ENCODE measurements at regions not wholly inside any gene's neighbourhood (a gene's known extent, or its start where the extent isn't known, plus 50 kb on each side); places are given as distances from the start of the nearest gene placed in this dataset.

GRCh38 chr9:31445357-31445756 is 939.1 kb upstream of the ACO1 start:
- intact Hi-C loops (cut with DNase I; ENCODE audit: low total_unique reads), result no loop called here
- DNase-seq (ENCODE audit: low spot score in 2 of 2), result no peak
- H3K4me3 ChIP-seq (ENCODE audit: low read depth, poor library complexity, severe bottlenecking), result no peak overlapping the region
- TF ChIP-seq CTCF (IDR thresholded peaks at IDR 0.05), result no peak
- no peak for TF ChIP-seq POLR2A (IDR thresholded peaks at IDR 0.05)
- 74 to 88% methylated on average over 1 of the region's 1 CpG for WGBS, 2 donors

DNA sequence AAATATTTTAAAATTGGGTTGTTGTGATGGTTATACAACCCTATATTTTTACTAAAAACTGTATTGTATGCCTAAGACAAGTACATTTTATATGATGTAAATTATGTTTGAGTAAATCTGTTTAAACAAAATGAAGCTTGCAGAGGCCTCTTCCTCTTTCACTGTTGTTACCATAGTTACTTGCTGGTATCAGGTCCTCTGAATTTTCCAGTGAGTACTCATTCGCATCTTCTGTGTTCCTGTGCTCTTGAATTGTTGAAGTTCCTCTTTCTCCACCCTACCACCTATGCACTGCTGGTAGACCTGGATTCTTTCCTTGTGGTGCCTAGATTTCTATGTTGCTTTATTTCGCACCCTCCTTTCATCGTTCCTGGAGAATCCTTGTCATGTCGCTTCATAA is 938.5 kb upstream of the ACO1 start:
- no peak for DNase-seq (ENCODE audit: low spot score in 2 of 2)
- H3K4me3 ChIP-seq (ENCODE audit: low read depth, poor library complexity, severe bottlenecking), result no peak overlapping the region
- TF ChIP-seq CTCF (IDR thresholded peaks at IDR 0.05) (no peak), POLR2A (IDR thresholded peaks at IDR 0.05) (no peak)
- intact Hi-C loops (cut with DNase I; ENCODE audit: low total_unique reads), result no loop called here
- WGBS, 2 donors, result 93 to 94% methylated on average over 4 of the region's 4 CpGs

GRCh38 chr9:31467075-31467474 is 917.4 kb upstream of the ACO1 start:
- no peak for DNase-seq (ENCODE audit: low spot score in 2 of 2)
- 83 to 85% methylated on average over 4 of the region's 4 CpGs for WGBS, 2 donors

DNA sequence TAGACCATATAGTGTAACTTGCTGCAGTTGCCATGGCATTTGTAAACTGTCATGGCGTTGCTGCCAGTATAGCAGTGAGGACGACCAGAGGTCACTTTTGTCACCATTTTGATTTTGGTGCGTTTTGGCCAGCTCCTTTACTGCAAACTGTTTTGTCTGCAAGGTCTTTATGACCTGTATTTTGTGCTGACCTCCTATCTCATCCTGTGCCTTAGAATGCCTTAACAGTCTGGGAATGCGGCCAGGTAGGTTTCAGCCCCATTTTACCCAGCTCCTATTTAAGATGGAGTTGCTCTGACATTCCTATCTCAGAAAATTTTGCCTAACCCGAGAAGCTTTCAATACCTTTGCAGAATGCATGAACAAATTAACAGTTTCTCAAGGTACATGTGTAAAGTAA is 914.4 kb upstream of the ACO1 start:
- H3K4me3 ChIP-seq (ENCODE audit: low read depth, poor library complexity, severe bottlenecking), result no peak overlapping the region
- 68 to 83% methylated on average over 5 of the region's 5 CpGs for WGBS, 2 donors
- no peak for TF ChIP-seq POLR2A (IDR thresholded peaks at IDR 0.05)
- TF ChIP-seq CTCF (IDR thresholded peaks at IDR 0.05), result no peak
- no peak for DNase-seq (ENCODE audit: low spot score in 2 of 2)
- intact Hi-C loops (cut with DNase I; ENCODE audit: low total_unique reads), result no loop called here

More at GRCh38 chr9:31467075-31467474, 917.4 kb upstream of the ACO1 start:
- TF ChIP-seq POLR2A (IDR thresholded peaks at IDR 0.05), result no peak
- TF ChIP-seq CTCF (IDR thresholded peaks at IDR 0.05), result no peak
- no peak overlapping the region for H3K4me3 ChIP-seq (ENCODE audit: low read depth, poor library complexity, severe bottlenecking)
- intact Hi-C loops (cut with DNase I; ENCODE audit: low total_unique reads), result no loop called here

- WGBS, 2 donors, result 87% methylated on average over 7 of the region's 7 CpGs
- intact Hi-C loops (cut with DNase I; ENCODE audit: low total_unique reads), result no loop called here
- no peak for TF ChIP-seq CTCF (IDR thresholded peaks at IDR 0.05)
- TF ChIP-seq POLR2A (IDR thresholded peaks at IDR 0.05), result no peak
- no peak for DNase-seq (ENCODE audit: low spot score in 2 of 2)
- H3K4me3 ChIP-seq (ENCODE audit: low read depth, poor library complexity, severe bottlenecking), result no peak overlapping the region
Measured at GRCh38 chr9:31471010-31471409, 913.4 kb upstream of the ACO1 start.

- no peak overlapping the region for H3K4me3 ChIP-seq (ENCODE audit: low read depth, poor library complexity, severe bottlenecking)
- DNase-seq (ENCODE audit: low spot score in 2 of 2), result no peak
- intact Hi-C loops (cut with DNase I; ENCODE audit: low total_unique reads), result no loop called here
- TF ChIP-seq POLR2A (IDR thresholded peaks at IDR 0.05) (no peak), CTCF (IDR thresholded peaks at IDR 0.05) (no peak)
Measured at GRCh38 chr9:31486630-31487029, 897.8 kb upstream of the ACO1 start.

Measured in lower leg skin (tissue), 4 donors.